ENCODE measurements at regions not wholly inside any gene's neighbourhood (a gene's known extent, or its start where the extent isn't known, plus 50 kb on each side); places are given as distances from the start of the nearest gene placed in this dataset.
"Not testable (repeated sequence)": the region's sequence is repeated elsewhere in the genome, so short reads cannot be mapped to it uniquely, and the experiment has no call there.

GRCh38 chr3:127439621-127440020 lies 150.9 kb downstream of the TPRA1 start:
- DNase-seq (ENCODE audit: low read depth): no peak

GRCh38 chr3:127438951-127439350 lies 151.1 kb upstream of the PRR20G start:
- DNase-seq (ENCODE audit: low read depth): no peak

- no peak for DNase-seq (ENCODE audit: low read depth)
Observed at GRCh38 chr3:127438371-127438770, 150.5 kb upstream of the PRR20G start.

- DNase-seq (ENCODE audit: low read depth): not testable (repeated sequence)
Observed at GRCh38 chr3:127435299-127435698, 147.5 kb upstream of the PRR20G start.

GRCh38 chr3:127431066-127431465 lies 143.2 kb upstream of the PRR20G start:
- DNase-seq (ENCODE audit: low read depth): no peak

GRCh38 chr3:127428344-127428997 lies 140.6 kb upstream of the PRR20G start:
- DNase-seq (ENCODE audit: low read depth): no peak

GRCh38 chr3:127427666-127428065 lies 139.8 kb upstream of the PRR20G start:
- DNase-seq (ENCODE audit: low read depth): no peak

- DNase-seq (ENCODE audit: low read depth): no peak
Observed at GRCh38 chr3:127427156-127427555, 139.3 kb upstream of the PRR20G start.

GRCh38 chr3:127426444-127427153 lies 138.8 kb upstream of the PRR20G start:
- no peak for DNase-seq (ENCODE audit: low read depth)

GRCh38 chr3:127425505-127426443 lies 137.9 kb upstream of the PRR20G start:
- no peak for DNase-seq (ENCODE audit: low read depth)

- no peak for DNase-seq (ENCODE audit: low read depth)
Observed at GRCh38 chr3:127424766-127425504, 137.1 kb upstream of the PRR20G start.

- no peak for DNase-seq (ENCODE audit: low read depth)
Observed at GRCh38 chr3:127423856-127424765, 136.3 kb upstream of the PRR20G start.

- DNase-seq (ENCODE audit: low read depth): no peak
Observed at GRCh38 chr3:127422663-127423375, 135.0 kb upstream of the PRR20G start.

GRCh38 chr3:127421943-127422662 lies 134.3 kb upstream of the PRR20G start:
- DNase-seq (ENCODE audit: low read depth): no peak

GRCh38 chr3:127420829-127421228 lies 133.0 kb upstream of the PRR20G start:
- no peak for DNase-seq (ENCODE audit: low read depth)

GRCh38 chr3:127419641-127420553 lies 132.1 kb upstream of the PRR20G start:
- DNase-seq (ENCODE audit: low read depth): no peak

- no peak for DNase-seq (ENCODE audit: low read depth)
Observed at GRCh38 chr3:127419182-127419581, 131.3 kb upstream of the PRR20G start.

GRCh38 chr3:127418560-127419147 lies 130.8 kb upstream of the PRR20G start:
- no peak for DNase-seq (ENCODE audit: low read depth)

Data from stromal cell of bone marrow (primary cell).